H9 (cell line): ENCODE measurements at regions not wholly inside any gene's neighbourhood (a gene's known extent, or its start where the extent isn't known, plus 50 kb on each side); places are given as distances from the start of the nearest gene placed in this dataset.
"Not testable (repeated sequence)": the region's sequence is repeated elsewhere in the genome, so short reads cannot be mapped to it uniquely, and the experiment has no call there.

ENCODE experiments used
- DNase-seq: peaks from one replicate; pipeline ENCODE4 v3.0.0-alpha.2; 2017
- H2AFZ ChIP-seq: one replicate; pipeline ENCODE4 v1.6.1; 2013; ENCODE audit warnings: mild to moderate bottlenecking, low read length, control low read depth, moderate library complexity
- H2AK5ac ChIP-seq: 2 replicates; pipeline ENCODE4 v1.6.1; 2013; ENCODE audit warnings: low read length, control low read depth, mixed read lengths; ENCODE audit not compliant: insufficient read length
- H2BK120ac ChIP-seq: one replicate; pipeline ENCODE4 v1.6.1; 2013; ENCODE audit warnings: low read depth, mild to moderate bottlenecking, low read length, control low read depth, inconsistent platforms; ENCODE audit not compliant: poor library complexity, severe bottlenecking
- H2BK12ac ChIP-seq: 2 replicates; pipeline ENCODE4 v1.6.1; 2013; ENCODE audit warnings: low read length, control low read depth, mixed read lengths, low read depth; ENCODE audit not compliant: insufficient read length
- H2BK15ac ChIP-seq: 2 replicates; pipeline ENCODE4 v1.6.1; 2013; ENCODE audit warnings: low read depth, low read length, control low read depth
- H2BK20ac ChIP-seq: one replicate; pipeline ENCODE4 v1.6.1; 2013; ENCODE audit warnings: low read depth, mild to moderate bottlenecking, low read length, control low read depth, inconsistent platforms; ENCODE audit not compliant: poor library complexity, severe bottlenecking
- H2BK5ac ChIP-seq: 2 replicates; pipeline ENCODE4 v1.6.1; 2013; ENCODE audit warnings: low read length, control low read depth, mixed read lengths; ENCODE audit not compliant: insufficient read length
- H3K14ac ChIP-seq: 2 replicates; pipeline ENCODE4 v1.6.1; 2013; ENCODE audit warnings: low read length, control low read depth; ENCODE audit not compliant: insufficient read depth
- H3K18ac ChIP-seq: 2 replicates; pipeline ENCODE4 v1.6.1; 2013; ENCODE audit warnings: low read depth, mild to moderate bottlenecking, mixed read lengths, low read length, control low read depth; ENCODE audit not compliant: insufficient read length
- H3K23ac ChIP-seq: 2 replicates; pipeline ENCODE4 v1.6.1; 2013; ENCODE audit warnings: low read length, control low read depth, mixed read lengths, low read depth; ENCODE audit not compliant: insufficient read length
- H3K23me2 ChIP-seq: 2 replicates; pipeline ENCODE4 v1.6.1; 2013; ENCODE audit warnings: low read depth, mild to moderate bottlenecking, mixed read lengths, low read length, control low read depth; ENCODE audit not compliant: insufficient read length, poor library complexity, severe bottlenecking
- H3K27ac ChIP-seq: 2 replicates; pipeline ENCODE4 v1.5.1; 2013; ENCODE audit warnings: low read length, control low read depth, mixed read lengths, low read depth; ENCODE audit not compliant: insufficient read length
- H3K27me3 ChIP-seq: 2 replicates; pipeline ENCODE4 v1.6.1; 2013; ENCODE audit warnings: low read length, control low read depth, inconsistent platforms; ENCODE audit not compliant: insufficient read depth
- H3K4ac ChIP-seq: 2 replicates; pipeline ENCODE4 v1.6.1; 2013; ENCODE audit warnings: low read depth, mild to moderate bottlenecking, control low read depth, inconsistent platforms, low read length, moderate library complexity
- H3K4me1 ChIP-seq: 2 replicates; pipeline ENCODE4 v1.6.1; 2013; ENCODE audit warnings: low read length, control low read depth, inconsistent platforms; ENCODE audit not compliant: insufficient read depth
- H3K4me2 ChIP-seq: 2 replicates; pipeline ENCODE4 v1.6.1; 2013; ENCODE audit warnings: low read length, control low read depth, mixed read lengths; ENCODE audit not compliant: insufficient read length, insufficient read depth
- H3K56ac ChIP-seq: 2 replicates; pipeline ENCODE4 v1.6.1; 2013; ENCODE audit warnings: low read depth, mild to moderate bottlenecking, mixed read lengths, low read length, control low read depth; ENCODE audit not compliant: insufficient read length
- H3K79me1 ChIP-seq: 2 replicates; pipeline ENCODE4 v1.6.1; 2013; ENCODE audit warnings: low read depth, mild to moderate bottlenecking, moderate library complexity, low read length, control low read depth, inconsistent platforms; ENCODE audit not compliant: insufficient read depth, poor library complexity, severe bottlenecking
- H3K79me2 ChIP-seq: 2 replicates; pipeline ENCODE4 v1.6.1; 2013; ENCODE audit warnings: low read length, control low read depth, inconsistent platforms; ENCODE audit not compliant: insufficient read depth
- H3K9ac ChIP-seq: 2 replicates; pipeline ENCODE4 v1.6.1; 2013; ENCODE audit warnings: low read length, control low read depth, mixed read lengths; ENCODE audit not compliant: insufficient read length; ENCODE audit errors: extremely low read depth
- H3K9me3 ChIP-seq: one replicate; pipeline ENCODE4 v1.6.1; 2013; ENCODE audit warnings: low read depth, low read length, inconsistent platforms; ENCODE audit not compliant: control insufficient read depth
- H3T11ph ChIP-seq: one replicate; pipeline ENCODE4 v1.6.1; 2013; ENCODE audit warnings: mild to moderate bottlenecking, low read length, control low read depth, inconsistent platforms
- H4K20me1 ChIP-seq: one replicate; pipeline ENCODE4 v1.6.1; 2013; ENCODE audit not compliant: control insufficient read depth, insufficient read length, insufficient read depth
- H4K5ac ChIP-seq: 2 replicates; pipeline ENCODE4 v1.6.1; 2013; ENCODE audit warnings: low read depth, mild to moderate bottlenecking, mixed read lengths, low read length, control low read depth; ENCODE audit not compliant: insufficient read length
- H4K8ac ChIP-seq: replicated peaks from 2 replicates; pipeline ENCODE4 v1.6.1; 2013; ENCODE audit warnings: low read length, control low read depth, mixed read lengths, low read depth; ENCODE audit not compliant: insufficient read length
- H4K91ac ChIP-seq: 2 replicates; pipeline ENCODE4 v1.6.1; 2013; ENCODE audit warnings: low read depth, mild to moderate bottlenecking, moderate library complexity, mixed read lengths, low read length, control low read depth; ENCODE audit not compliant: insufficient read length
- H3K27ac Mint-ChIP-seq, 3 experiments: 2 replicates in 2 of 3; 3 replicates in 1 of 3; pipeline ENCODE4 v1.8.0; 2020 to 2021; ENCODE audit warnings: mixed read lengths in 3 of 3, mild to moderate bottlenecking in 1 of 3, moderate library complexity in 1 of 3
- H3K27me3 Mint-ChIP-seq: 2 replicates; pipeline ENCODE4 v1.8.0; 2021; ENCODE audit warnings: low read depth, mild to moderate bottlenecking, moderate library complexity, mixed read lengths
- H3K36me3 Mint-ChIP-seq, 3 experiments: 2 replicates in 2 of 3; 3 replicates in 1 of 3; pipeline ENCODE4 v1.8.0; 2020 to 2021; ENCODE audit warnings: low read depth in 3 of 3, mixed read lengths in 3 of 3; ENCODE audit not compliant: insufficient read depth in 1 of 3
- H3K4me1 Mint-ChIP-seq, 2 experiments: 2 replicates each; pipeline ENCODE4 v1.8.0; 2020; ENCODE audit warnings: mixed read lengths in 2 of 2
- H3K4me3 Mint-ChIP-seq, 2 experiments: 2 replicates in 1 of 2; 3 replicates in 1 of 2; pipeline ENCODE4 v1.8.0; 2020 to 2021; ENCODE audit warnings: mild to moderate bottlenecking in 2 of 2, mixed read lengths in 2 of 2, moderate library complexity in 1 of 2
- H3K9me3 Mint-ChIP-seq, 2 experiments: 2 replicates in 1 of 2; 3 replicates in 1 of 2; pipeline ENCODE4 v1.8.0; 2020; ENCODE audit warnings: mild to moderate bottlenecking in 2 of 2, mixed read lengths in 2 of 2, moderate library complexity in 1 of 2
- WGBS: extraction: QIAGEN DNeasy Blood & Tissue Kit; methylation state at CpG from one replicate; pipeline ENCODE4 v1.1.7; 2013; ENCODE audit warnings: missing lambda C conversion rate, low lambda C conversion rate, mixed read lengths; ENCODE audit not compliant: insufficient read length; ENCODE audit errors: extremely low coverage; 5-methylcytosine and 5-hydroxymethylcytosine counted together

- not testable (repeated sequence) for H3K79me1 ChIP-seq, H3K14ac ChIP-seq, H3K9me3 Mint-ChIP-seq, H2BK120ac ChIP-seq, H3K4ac ChIP-seq, H3K4me3 Mint-ChIP-seq, H3K4me2 ChIP-seq, H3K27me3 Mint-ChIP-seq, DNase-seq, H3K56ac ChIP-seq, H3K23ac ChIP-seq, H4K5ac ChIP-seq, H3K4me1 Mint-ChIP-seq, H4K20me1 ChIP-seq, H3K79me2 ChIP-seq, H3K18ac ChIP-seq, H3K36me3 Mint-ChIP-seq, H3K4me1 ChIP-seq, H3K27ac ChIP-seq, H3K23me2 ChIP-seq, H3T11ph ChIP-seq, H3K27me3 ChIP-seq, H2BK20ac ChIP-seq, H2BK15ac ChIP-seq, H2BK12ac ChIP-seq, H2BK5ac ChIP-seq, H3K9me3 ChIP-seq, H2AFZ ChIP-seq, H3K27ac Mint-ChIP-seq, H4K8ac ChIP-seq, H4K91ac ChIP-seq, H2AK5ac ChIP-seq, H3K9ac ChIP-seq
- no CpG with 5 or more reads among the region's 31 CpGs for WGBS
Observed at GRCh38 chr2:131834203-131835020, 306.7 kb downstream of the CCDC74A start.

DNA sequence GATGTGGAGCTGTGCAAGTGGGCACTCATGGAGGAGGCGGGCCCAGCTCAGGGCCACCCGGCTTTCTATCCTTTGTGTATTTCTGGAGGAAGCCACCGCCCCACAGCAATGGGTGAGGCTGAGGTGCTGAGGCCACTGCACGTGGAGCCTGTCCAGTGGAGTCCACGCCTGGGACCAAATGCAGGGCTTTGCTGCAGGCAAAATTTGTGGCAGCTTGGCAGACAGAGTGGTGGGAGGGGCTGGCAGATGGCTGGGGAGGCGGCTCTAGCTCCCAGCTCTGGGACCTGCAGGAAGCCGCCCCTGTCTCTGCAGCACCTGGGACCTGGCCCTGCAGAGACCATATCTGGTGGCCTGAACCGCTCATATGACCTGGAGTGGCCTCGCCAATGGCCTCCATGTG is 307.3 kb downstream of the CCDC74A start:
- H3K79me2 ChIP-seq, H3K36me3 Mint-ChIP-seq, H3K27ac ChIP-seq, H3K4me2 ChIP-seq, H3K27me3 ChIP-seq, DNase-seq, H3K9me3 Mint-ChIP-seq, H3K18ac ChIP-seq, H3K23ac ChIP-seq, H4K91ac ChIP-seq, H3K27ac Mint-ChIP-seq, H3K4me1 Mint-ChIP-seq, H2BK15ac ChIP-seq, H3T11ph ChIP-seq, H3K79me1 ChIP-seq, H3K14ac ChIP-seq, H3K4me1 ChIP-seq, H2BK20ac ChIP-seq, H4K8ac ChIP-seq, H2AFZ ChIP-seq, H3K4me3 Mint-ChIP-seq, H2BK120ac ChIP-seq, H2AK5ac ChIP-seq, H4K20me1 ChIP-seq, H3K27me3 Mint-ChIP-seq, H3K56ac ChIP-seq, H3K23me2 ChIP-seq, H3K9ac ChIP-seq, H2BK12ac ChIP-seq, H3K9me3 ChIP-seq, H2BK5ac ChIP-seq, H4K5ac ChIP-seq, H3K4ac ChIP-seq: not testable (repeated sequence)
- WGBS = no CpG with 5 or more reads among the region's 9 CpGs
